Activated CD8-positive, alpha-beta T cell treated with anti-CD3 and anti-CD28 coated beads for 36 hours (primary cell): ENCODE measurements at regions not wholly inside any gene's neighbourhood (a gene's known extent, or its start where the extent isn't known, plus 50 kb on each side); places are given as distances from the start of the nearest gene placed in this dataset.

Experiments used
- ATAC-seq: fragments of 200-7000 bp; cut with Tn5 transposase; one replicate; pipeline ENCODE4 v1.10.0; 2021; ENCODE audit warnings: mild to moderate bottlenecking, moderate library complexity
- CTCF ChIA-PET: fragments of 350-600 bp; sonication (Branson Sonifier 250); formaldehyde crosslinking; loops from one replicate; lab custom pipeline; 2021; ENCODE audit warnings: antibody characterized with exemption; lab: Charles Lee
- POLR2A ChIA-PET: fragments of 350-600 bp; sonication (Branson Sonifier 250); formaldehyde crosslinking; loops from one replicate; lab custom pipeline; 2021; ENCODE audit warnings: antibody characterized with exemption; lab: Charles Lee
- DNase-seq: peaks from one replicate; pipeline ENCODE4 v3.0.0-alpha.2; 2020
- H3K27ac Mint-ChIP-seq: one replicate; pipeline ENCODE4 v1.8.0; 2021; ENCODE audit warnings: mild to moderate bottlenecking, mixed read lengths
- H3K27me3 Mint-ChIP-seq: one replicate; pipeline ENCODE4 v1.8.0; 2021; ENCODE audit warnings: mixed read lengths
- H3K36me3 Mint-ChIP-seq: one replicate; pipeline ENCODE4 v1.8.0; 2021; ENCODE audit warnings: low read depth, mixed read lengths
- H3K4me1 Mint-ChIP-seq: one replicate; pipeline ENCODE4 v1.8.0; 2021; ENCODE audit warnings: low read depth, mixed read lengths
- H3K4me3 Mint-ChIP-seq: one replicate; pipeline ENCODE4 v1.8.0; 2021; ENCODE audit warnings: mild to moderate bottlenecking, moderate library complexity, mixed read lengths
- H3K9me3 Mint-ChIP-seq: one replicate; pipeline ENCODE4 v1.8.0; 2021; ENCODE audit warnings: mixed read lengths
- intact Hi-C: fragments of 100-400 bp; cut with micrococcal nuclease; formaldehyde crosslinking; loops from one replicate; pipeline ENCODE4 v1.10.0; 2022
- TF ChIP-seq, protein P1 (sequence below): fragments of 200-600 bp; IDR thresholded peaks from one replicate; pipeline ENCODE4 v1.8.0; 2022; ENCODE audit warnings: antibody characterized with exemption, mild to moderate bottlenecking

DNA sequence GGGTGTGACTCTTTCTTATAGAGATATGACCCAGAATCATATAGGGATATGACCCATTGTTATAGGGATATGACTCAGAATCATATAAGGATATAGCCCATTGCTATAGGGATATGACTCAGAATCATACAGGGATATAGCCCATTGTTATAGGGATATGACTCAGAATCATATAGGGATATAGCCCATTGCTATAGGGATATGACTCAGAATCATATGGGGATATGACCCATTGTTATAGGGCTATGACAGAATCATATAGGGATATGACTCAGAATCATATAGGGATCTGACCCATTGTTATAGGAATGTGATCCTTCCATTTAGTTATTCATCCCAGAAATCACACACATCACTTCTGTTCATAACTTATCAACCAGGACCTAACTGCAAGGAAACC lies 312.2 kb upstream of the ADARB2 start:
- Mint-ChIP-seq H3K27ac (no peak overlapping the region), H3K4me1 (no peaks in the 10 kb centered on the region), H3K4me3 (no peak overlapping the region), H3K27me3 (peaks cover 7% of the 10 kb centered on the region), H3K36me3 (no peaks in the 10 kb centered on the region), H3K9me3 (peaks cover 4% of the 10 kb centered on the region)
- CTCF ChIA-PET: no interaction called here
- intact Hi-C loops: no loop called here
- TF ChIP-seq, protein P1, sequence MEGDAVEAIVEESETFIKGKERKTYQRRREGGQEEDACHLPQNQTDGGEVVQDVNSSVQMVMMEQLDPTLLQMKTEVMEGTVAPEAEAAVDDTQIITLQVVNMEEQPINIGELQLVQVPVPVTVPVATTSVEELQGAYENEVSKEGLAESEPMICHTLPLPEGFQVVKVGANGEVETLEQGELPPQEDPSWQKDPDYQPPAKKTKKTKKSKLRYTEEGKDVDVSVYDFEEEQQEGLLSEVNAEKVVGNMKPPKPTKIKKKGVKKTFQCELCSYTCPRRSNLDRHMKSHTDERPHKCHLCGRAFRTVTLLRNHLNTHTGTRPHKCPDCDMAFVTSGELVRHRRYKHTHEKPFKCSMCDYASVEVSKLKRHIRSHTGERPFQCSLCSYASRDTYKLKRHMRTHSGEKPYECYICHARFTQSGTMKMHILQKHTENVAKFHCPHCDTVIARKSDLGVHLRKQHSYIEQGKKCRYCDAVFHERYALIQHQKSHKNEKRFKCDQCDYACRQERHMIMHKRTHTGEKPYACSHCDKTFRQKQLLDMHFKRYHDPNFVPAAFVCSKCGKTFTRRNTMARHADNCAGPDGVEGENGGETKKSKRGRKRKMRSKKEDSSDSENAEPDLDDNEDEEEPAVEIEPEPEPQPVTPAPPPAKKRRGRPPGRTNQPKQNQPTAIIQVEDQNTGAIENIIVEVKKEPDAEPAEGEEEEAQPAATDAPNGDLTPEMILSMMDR: no peak
- DNase-seq: no peak
- no peak for ATAC-seq
- POLR2A ChIA-PET: no interaction called here

DNA sequence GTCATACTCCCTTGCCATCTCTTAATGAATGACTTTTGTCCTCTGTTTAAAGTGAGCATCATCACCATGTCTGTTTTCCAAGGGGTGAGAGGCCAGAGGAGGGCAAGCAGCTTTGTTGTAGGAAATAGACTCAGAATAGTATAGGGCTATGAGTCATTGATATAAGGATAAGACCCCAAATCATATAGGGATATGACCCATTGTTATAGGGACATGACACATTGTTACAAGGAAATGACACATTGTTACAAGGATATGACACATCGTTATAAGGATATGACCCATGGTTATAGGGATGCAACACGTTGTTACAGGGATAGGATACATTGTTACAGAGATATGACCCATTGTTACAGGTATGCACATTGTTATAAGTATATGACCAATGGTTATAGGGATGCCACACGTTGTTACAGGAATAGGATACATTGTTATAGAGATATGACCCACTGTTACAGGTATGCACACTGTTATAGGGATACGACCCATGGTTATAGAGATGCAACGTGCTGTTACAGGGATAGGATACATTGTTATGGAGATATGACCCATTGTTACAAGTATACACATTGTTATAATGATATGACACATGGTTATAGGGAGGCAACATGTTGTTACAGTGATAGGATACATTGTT lies 311.1 kb upstream of the ADARB2 start:
- intact Hi-C loops: no loop called here
- H3K4me3 Mint-ChIP-seq: no peak overlapping the region
- DNase-seq (no peak), ATAC-seq (no peak)
- TF ChIP-seq, protein P1: no peak
- H3K4me1 Mint-ChIP-seq: no peaks in the 10 kb centered on the region
- H3K36me3 Mint-ChIP-seq: no peaks in the 10 kb centered on the region
- peaks cover 4% of the 10 kb centered on the region for H3K9me3 Mint-ChIP-seq
- H3K27me3 Mint-ChIP-seq: peaks cover 2% of the 10 kb centered on the region
- no peak overlapping the region for H3K27ac Mint-ChIP-seq
- CTCF ChIA-PET: no interaction called here
- POLR2A ChIA-PET: no interaction called here

DNA sequence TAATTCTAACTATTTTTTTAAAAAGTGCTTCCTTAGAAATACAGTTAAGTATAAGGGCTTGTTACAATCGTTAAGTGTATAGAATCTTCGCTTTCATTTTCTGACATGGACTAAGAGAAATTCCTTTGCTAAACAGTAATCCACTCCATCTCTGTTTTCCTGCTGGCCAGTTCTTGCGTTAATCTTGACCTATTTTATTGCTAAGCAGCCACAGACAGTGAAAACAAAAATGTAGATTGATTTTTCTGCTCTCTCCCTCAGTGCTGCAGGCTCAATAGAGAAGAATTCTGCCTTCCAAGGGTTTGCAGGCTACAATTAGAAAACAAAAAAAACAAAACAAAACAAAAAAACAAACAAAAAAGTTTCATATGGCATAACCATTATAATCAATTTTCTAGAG lies 310.4 kb upstream of the ADARB2 start:
- POLR2A ChIA-PET: no interaction called here
- TF ChIP-seq, protein P1: no peak
- no peak overlapping the region for H3K27ac Mint-ChIP-seq
- H3K27me3 Mint-ChIP-seq: no peaks in the 10 kb centered on the region
- peaks cover 4% of the 10 kb centered on the region for H3K9me3 Mint-ChIP-seq
- ATAC-seq: no peak
- no peaks in the 10 kb centered on the region for H3K36me3 Mint-ChIP-seq
- no peak overlapping the region for H3K4me3 Mint-ChIP-seq
- no peaks in the 10 kb centered on the region for H3K4me1 Mint-ChIP-seq
- intact Hi-C loops: no loop called here
- no peak for DNase-seq
- CTCF ChIA-PET: no interaction called here

DNA sequence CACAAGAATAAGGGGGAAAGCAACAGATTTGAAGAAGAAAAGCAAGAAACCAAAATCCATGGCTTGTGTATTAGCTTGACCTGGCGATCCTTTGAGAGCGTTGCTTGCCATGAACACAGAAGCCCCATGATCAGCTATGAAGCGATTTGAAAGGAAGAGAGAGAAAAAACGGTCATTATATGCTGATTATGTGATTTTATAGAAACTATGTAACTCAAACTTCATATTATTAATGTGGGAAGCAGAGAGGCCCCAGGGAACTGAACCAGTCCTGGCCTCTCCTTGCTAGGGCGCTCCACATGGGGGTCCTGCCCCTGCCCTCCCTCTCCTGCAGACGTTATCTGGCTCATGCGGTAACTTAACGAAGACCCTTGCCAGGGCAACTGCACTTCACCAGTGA lies 306.1 kb upstream of the ADARB2 start:
- ChIA-PET CTCF (no interaction called here), POLR2A (no interaction called here)
- Mint-ChIP-seq H3K36me3 (no peaks in the 10 kb centered on the region), H3K4me3 (no peak overlapping the region), H3K9me3 (no peaks in the 10 kb centered on the region), H3K27me3 (no peaks in the 10 kb centered on the region), H3K27ac (no peak overlapping the region), H3K4me1 (no peaks in the 10 kb centered on the region)
- TF ChIP-seq, protein P1: no peak
- ATAC-seq (no peak), DNase-seq (no peak)
- intact Hi-C loops: no loop called here

DNA sequence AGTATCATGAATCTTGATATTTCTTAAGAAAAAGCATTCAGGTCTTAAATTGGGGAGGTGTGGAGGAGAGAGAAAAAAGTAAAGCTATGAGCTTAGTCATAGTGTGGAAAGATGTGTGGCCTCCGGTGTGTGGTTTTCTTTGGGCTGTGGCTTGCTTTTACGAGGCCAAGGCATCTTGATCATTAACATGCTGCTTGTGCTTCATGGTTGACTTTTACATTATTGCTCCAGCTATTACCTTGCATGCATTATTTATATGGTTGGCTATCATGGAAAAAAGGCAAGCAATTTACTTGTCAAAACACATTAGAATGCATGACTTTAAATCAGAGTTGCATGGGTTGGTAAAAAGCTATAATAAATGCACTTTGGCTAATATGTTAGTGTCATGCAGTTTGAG lies 300.7 kb upstream of the ADARB2 start:
- TF ChIP-seq, protein P1: no peak
- ATAC-seq (no peak), DNase-seq (no peak)
- Mint-ChIP-seq H3K4me3 (no peak overlapping the region), H3K27ac (no peak overlapping the region), H3K9me3 (peaks cover 2% of the 10 kb centered on the region), H3K4me1 (no peaks in the 10 kb centered on the region), H3K27me3 (peaks cover 2% of the 10 kb centered on the region), H3K36me3 (no peaks in the 10 kb centered on the region)
- POLR2A ChIA-PET: no interaction called here
- CTCF ChIA-PET: no interaction called here
- intact Hi-C loops: no loop called here
